HG02870 (cell line): ENCODE measurements at regions not wholly inside any gene's neighbourhood (a gene's known extent, or its start where the extent isn't known, plus 50 kb on each side); places are given as distances from the start of the nearest gene placed in this dataset.
"Not testable (repeated sequence)": the region's sequence is repeated elsewhere in the genome, so short reads cannot be mapped to it uniquely, and the experiment has no call there.

Experiments
- ATAC-seq: cut with Tn5 transposase; IDR thresholded peaks from one replicate; pipeline ENCODE4 v1.9.1; 2021; ENCODE audit warnings: mild to moderate bottlenecking, moderate library complexity; ENCODE audit not compliant: unreplicated experiment

DNA sequence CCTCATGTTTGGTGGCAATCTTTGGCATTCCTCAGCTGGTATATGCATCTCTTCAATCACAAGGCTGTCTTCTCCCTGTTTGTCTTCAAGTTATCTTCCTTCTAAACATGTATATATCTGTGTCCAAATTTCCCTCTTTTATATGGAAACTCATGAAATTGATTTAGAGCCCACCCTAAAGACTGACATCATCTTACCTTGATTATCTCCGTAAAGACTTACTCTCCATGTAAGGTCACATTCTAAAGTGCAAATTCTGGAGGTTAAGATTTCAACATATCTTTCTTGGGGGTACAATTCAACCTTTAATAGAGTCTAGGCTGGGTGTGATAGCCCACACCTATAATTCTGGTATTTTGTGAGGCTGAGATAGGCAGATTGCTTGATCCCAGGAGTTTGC, 215.8 kb upstream of the LRRC4C start:
- ATAC-seq: no peak

DNA sequence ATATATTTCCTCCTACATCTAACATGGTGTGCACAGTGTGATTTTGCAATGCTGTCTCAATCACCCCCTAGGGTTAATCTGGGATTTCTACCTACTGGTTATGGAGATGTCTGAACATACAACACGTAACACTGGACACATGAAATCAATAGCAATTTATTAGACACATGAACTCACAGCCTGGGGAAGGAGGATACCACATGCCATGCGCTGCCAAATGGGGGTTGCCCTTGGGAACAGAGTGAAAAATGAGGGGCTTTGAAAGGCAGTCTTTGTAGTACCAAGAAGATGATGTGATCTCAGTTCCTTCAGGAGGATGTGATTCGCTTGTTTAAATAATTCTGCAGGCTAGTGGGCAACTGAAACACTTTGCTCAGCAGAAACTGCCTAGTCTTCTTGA, 253.6 kb upstream of the LRRC4C start:
- no peak for ATAC-seq

DNA sequence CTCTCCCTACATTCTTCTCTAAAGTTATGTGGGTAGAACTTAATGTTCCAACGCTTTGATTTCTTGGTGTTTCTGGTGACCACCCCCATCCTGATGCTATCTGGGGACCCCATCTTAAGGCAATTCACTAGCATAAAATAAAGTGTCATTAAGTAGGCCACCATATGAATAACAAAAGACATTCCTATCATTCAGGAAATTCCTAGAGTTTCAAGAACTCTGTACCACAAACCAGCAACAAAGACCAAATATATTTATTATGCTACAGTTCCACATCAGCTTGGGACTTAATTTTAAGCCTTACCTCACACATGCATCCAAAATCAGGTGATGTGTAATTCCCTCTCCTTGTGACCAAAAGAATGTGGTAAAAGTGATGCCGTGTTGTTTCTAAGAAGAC, 254.6 kb upstream of the LRRC4C start:
- no peak for ATAC-seq

DNA sequence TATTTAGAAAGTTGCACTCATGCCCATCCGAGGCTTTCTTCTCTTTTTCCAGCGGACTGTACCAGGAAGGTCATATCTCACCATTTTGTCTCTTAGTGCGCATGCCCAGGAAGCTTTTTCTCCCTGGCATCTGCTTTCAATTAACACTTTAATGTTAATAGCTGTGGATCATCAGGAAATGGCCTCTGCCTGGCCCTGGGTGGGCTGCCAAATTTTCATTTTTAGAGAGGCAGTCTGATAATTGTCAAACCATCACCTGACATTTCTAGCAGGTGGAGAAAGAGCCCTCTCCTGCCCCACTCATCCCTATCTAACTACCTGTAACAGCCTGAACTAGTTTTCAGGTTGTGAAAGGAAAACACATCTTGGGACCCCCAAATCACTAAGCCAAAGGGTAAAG, 257.4 kb upstream of the LRRC4C start:
- ATAC-seq: no peak

GRCh38 chr11:41720761-41721160, 261.3 kb upstream of the LRRC4C start:
- ATAC-seq: no peak

GRCh38 chr11:41728161-41728560, 268.7 kb upstream of the LRRC4C start:
- ATAC-seq: not testable (repeated sequence)

- no peak for ATAC-seq
These were observed 315.8 kb upstream of the LRRC4C start for GRCh38 chr11:41775296-41775695.

DNA sequence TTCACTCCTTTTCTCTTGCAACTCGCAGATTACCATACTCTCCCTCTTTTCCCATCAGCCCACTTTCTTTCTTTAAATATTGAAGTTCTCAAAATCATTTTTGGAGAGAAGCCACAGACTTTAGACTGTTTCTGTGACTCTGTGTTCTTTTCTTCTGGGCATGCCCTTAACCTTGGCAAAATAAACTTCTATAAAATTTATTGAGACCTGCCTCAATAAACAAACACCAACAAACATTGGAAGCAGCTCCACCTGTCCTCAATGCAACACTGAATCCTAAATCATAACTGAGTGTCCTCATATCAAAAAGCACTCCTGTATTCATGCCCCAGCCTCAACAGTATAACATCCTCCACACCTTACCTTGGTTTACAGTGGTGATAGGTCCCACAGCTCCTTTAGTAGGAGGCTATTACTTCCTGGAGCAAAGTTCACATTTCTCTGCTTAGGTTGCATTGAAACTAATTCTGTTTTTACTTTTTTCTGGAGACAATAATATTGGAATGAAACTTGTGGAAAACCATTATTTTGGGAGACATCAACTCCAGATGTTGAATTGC, 320.0 kb upstream of the LRRC4C start:
- no peak for ATAC-seq

DNA sequence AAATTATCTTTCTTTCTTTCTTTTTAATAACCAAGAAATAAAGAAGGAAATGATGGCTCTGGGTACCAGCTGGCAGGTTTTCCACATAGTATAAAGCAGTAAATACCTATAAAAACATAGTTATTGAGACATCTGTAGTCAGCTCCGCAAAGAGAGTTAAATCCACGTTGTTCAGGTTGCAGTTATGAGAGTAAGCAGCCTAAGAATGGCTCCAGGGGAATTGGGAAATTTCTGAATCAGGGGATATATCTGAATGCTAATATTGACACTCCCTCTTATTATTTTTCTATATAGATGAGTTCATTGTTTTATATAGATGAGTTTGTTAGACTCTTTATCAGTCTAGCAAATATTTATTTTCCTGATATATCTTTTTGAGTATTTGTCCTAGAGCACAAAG, 322.0 kb upstream of the LRRC4C start:
- ATAC-seq: no peak

DNA sequence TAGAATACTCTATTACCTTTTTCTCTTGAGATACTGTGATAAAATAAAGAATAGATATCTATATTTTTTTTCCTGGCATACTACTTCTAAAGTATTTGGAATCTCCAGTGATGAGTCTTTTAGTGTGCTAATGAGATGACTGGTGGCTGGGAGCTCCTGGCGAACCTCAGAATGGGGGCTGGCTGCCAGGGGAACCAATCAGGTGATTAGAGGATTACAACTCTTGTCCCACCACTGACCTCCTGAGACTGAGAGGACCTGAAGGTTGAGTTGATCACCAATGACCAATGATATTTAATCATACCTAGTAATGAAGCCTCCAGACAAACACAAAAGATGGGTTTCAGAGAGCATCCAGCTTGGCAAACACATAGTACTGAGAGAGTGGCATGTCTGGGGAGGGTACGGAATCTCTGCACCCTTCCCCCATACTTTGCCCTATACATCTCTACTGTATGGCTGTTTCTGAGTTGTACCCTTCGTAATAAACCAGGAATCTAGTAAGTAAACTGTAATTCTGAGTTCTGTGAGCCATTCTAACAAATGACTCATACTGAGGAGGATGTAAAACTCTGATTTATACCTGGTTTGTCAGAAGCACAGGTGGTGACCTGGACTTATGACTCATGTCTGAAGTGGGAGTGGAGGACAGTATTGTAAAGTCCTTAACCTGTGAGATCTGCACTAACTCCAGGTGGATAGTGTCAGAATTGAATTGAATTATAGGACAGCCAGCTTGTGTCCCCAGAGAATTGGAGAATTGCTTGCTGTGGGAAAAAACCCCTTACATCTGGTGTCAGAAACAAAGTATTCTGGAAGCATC, 325.3 kb upstream of the LRRC4C start:
- ATAC-seq: no peak

DNA sequence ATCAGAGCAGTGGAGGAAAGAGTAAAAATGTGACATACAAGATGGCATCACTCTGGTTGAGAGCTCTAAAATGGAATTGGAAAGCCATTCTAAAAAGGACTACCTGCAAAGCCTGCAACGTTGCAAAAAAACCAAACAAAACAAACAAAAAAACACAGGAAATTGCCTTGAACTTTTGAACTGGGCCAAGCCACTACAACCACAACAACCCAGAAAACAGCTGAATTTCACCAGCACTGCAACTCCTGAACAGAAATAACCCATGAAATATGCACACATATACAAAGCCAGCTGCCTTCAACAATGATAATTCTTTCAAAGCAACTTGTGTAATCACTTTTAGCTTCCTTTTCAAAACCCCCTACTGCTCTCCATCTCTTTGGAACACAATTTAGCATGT, 326.6 kb upstream of the LRRC4C start:
- ATAC-seq: no peak

- ATAC-seq: no peak
These were observed 328.7 kb upstream of the LRRC4C start for GRCh38 chr11:41788177-41788576.

DNA sequence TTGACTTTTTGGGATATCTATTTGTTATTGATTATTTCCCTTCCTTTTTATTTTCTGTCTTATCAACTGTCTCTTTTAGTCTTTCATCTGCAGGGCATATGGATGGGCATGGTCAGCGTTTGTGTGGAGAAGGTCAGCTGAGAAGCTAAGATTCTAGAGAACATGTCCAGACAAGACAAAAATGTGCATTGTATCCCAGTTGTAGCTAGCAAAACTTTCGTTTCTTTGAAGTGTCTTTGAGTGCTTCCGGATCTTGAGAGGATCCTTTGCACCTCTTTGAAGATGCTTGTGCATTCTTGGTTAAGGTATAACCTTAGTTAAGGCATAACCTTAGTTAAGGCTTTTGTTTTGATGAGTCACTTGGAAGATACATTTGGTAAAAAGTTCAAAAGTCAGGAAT, 329.9 kb upstream of the LRRC4C start:
- ATAC-seq: no peak

GRCh38 chr11:41795004-41795403, 335.6 kb upstream of the LRRC4C start:
- ATAC-seq: no peak

DNA sequence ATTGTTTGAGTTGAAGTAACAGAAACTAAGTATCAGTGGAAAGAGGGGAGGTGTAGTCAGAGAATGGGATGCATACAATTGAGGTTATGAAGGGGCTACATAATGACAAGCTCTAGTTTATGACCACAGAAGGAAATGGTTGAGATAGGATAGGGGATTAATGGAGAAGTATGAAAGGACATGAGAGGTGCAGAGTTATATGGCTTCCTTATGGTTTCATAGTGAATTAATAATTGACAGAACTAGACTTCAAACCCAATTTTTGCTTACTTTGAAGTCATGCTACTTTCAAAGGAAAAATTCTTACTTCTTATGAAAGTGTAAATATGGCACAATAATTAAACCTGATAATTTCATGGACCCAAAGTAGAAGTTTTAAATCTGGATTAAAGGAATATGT, 340.3 kb upstream of the LRRC4C start:
- no peak for ATAC-seq

- no peak for ATAC-seq
These were observed 344.4 kb upstream of the LRRC4C start for GRCh38 chr11:41803895-41804294.

DNA sequence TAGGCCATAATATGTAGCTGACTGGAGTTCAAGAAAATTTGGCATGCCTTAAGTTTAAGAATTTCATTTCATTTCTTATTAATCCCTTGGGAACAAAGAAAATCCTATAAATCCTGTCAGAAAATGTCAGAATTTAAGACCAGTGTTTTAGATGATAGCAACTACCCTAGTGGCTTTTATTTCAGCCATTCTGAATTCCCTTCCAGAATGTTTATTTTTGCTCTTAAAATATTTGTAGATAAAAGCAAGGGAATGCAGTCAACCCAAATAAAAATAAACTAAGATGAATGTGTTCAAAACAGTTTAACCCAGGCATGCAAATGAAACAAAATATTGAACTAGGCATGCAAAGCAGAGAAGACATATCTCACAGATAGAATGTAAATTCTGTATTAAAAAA, 356.9 kb upstream of the LRRC4C start:
- no peak for ATAC-seq

DNA sequence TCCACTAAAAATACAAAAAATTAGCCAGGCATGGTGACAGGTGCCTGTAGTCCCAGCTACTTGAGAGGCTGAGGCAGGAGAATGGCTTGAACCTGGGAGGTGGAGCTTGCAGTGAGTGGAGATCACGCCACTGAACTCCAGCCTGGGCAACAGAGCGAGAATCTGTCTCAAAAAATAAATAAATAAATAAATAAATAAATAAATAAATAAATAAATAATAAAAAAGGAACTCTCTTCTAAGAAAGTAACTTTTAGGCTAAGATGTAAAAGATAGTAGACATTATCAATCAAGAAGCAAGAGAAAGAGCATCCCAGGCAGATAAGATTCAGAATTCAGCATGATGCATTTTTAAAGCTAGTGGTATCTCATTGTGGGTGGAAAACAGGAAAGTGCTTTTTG, 364.8 kb upstream of the LRRC4C start:
- not testable (repeated sequence) for ATAC-seq

DNA sequence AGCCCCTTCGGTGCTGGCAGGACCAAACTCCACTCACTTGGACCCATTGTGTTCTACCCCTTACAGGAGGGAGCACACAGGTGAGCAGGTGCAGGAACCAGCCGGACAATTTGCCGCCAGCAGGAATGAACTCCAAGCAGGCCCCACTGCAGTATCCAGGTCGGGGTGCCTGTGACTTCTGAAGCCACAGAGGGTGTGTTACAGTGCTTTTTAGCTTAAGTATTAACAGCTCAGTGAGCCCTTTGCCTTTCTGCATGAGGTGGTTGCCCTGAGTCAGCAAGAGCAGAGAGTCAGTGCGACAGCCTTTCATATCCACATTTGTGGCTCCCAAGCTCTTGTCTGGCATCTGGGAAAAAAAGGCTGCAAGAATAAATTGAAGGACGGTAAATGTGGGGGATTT, 366.6 kb upstream of the LRRC4C start:
- no peak for ATAC-seq

GRCh38 chr11:41836431-41836830, 377.0 kb upstream of the LRRC4C start:
- no peak for ATAC-seq

DNA sequence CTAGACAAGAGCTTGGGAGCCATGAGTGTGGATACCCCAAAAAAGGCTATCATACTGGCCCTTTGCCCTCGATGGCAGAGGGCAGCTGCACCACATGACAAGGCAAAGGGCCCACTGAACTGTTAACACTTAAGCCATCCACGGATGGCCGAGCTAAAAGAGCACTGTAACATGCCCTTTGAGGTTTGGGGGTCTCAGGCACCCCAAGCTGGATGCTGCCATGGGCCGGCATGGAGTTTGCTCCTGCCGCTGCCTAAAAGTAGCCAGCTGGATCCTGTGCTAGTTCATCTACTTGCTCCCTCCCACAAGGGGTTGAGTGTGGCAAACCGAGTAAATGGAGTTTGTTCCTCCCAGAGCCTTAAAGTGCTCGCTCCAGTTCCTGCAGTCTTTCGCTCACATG, 383.2 kb upstream of the LRRC4C start:
- no peak for ATAC-seq

GRCh38 chr11:41845066-41845465, 385.6 kb upstream of the LRRC4C start:
- no peak for ATAC-seq

- ATAC-seq: no peak
These were observed 388.9 kb upstream of the LRRC4C start for GRCh38 chr11:41848349-41848748.
